ENCODE measurements at regions not wholly inside any gene's neighbourhood (a gene's known extent, or its start where the extent isn't known, plus 50 kb on each side); places are given as distances from the start of the nearest gene placed in this dataset.

GRCh38 chr4:122988696-122989095 lies 66.3 kb upstream of the NUDT6 start:
- no peak overlapping the region for H3K27ac ChIP-seq
- H3K4me2 ChIP-seq, result no peak overlapping the region
- no peak for DNase-seq (ENCODE audit: low spot score)
- H2AFZ ChIP-seq (replicated peaks), result no peak overlapping the region
- no peaks in the 10 kb centered on the region for H4K20me1 ChIP-seq (ENCODE audit: low read depth)
- H3K36me3 ChIP-seq, result peaks cover 15% of the 10 kb centered on the region
- H3K27me3 Mint-ChIP-seq (ENCODE audit: insufficient read depth, low read depth), result peaks cover 2% of the 10 kb centered on the region
- no peaks in the 10 kb centered on the region for H3K4me1 ChIP-seq
- H3F3A ChIP-seq (ENCODE audit: low read depth), result no peaks in the 10 kb centered on the region
- H3K4me3 Mint-ChIP-seq, result no peak overlapping the region
- no peaks in the 10 kb centered on the region for H3K4me1 Mint-ChIP-seq
- peaks cover 40% of the 10 kb centered on the region for H3K9me3 Mint-ChIP-seq
- TF ChIP-seq EZH2 (IDR thresholded peaks at IDR 0.05), result no peak
- no peak for TF ChIP-seq EZH2phosphoT487 (IDR thresholded peaks at IDR 0.05)
- TF ChIP-seq CTCF (IDR thresholded peaks at IDR 0.05), result no peak
- no peak overlapping the region for H3K9ac ChIP-seq
- peaks cover 17% of the 10 kb centered on the region for H3K9me3 ChIP-seq (ENCODE audit: low read depth)
- peaks cover 53% of the 10 kb centered on the region for H3K36me3 Mint-ChIP-seq
- H3K27me3 ChIP-seq, result no peaks in the 10 kb centered on the region
- no peak overlapping the region for H3K4me3 ChIP-seq
- peaks cover 15% of the 10 kb centered on the region for H3K79me2 ChIP-seq (ENCODE audit: low read depth)
- no peak overlapping the region for H3K27ac Mint-ChIP-seq

GRCh38 chr4:122990891-122991290 lies 68.5 kb upstream of the NUDT6 start:
- no peak overlapping the region for H3K9ac ChIP-seq
- no peaks in the 10 kb centered on the region for H3K27me3 ChIP-seq
- no peak for DNase-seq (ENCODE audit: low spot score)
- no peak overlapping the region for H3K27ac Mint-ChIP-seq
- peaks cover 30% of the 10 kb centered on the region for H3K9me3 Mint-ChIP-seq
- TF ChIP-seq EZH2phosphoT487 (IDR thresholded peaks at IDR 0.05) (no peak), CTCF (IDR thresholded peaks at IDR 0.05) (no peak), EZH2 (IDR thresholded peaks at IDR 0.05) (no peak)
- H3K79me2 ChIP-seq (ENCODE audit: low read depth), result peaks cover 11% of the 10 kb centered on the region
- no peaks in the 10 kb centered on the region for H3K4me1 ChIP-seq
- H3K9me3 ChIP-seq (ENCODE audit: low read depth), result peaks cover 17% of the 10 kb centered on the region
- H3K4me3 Mint-ChIP-seq, result no peak overlapping the region
- no peak overlapping the region for H3K4me3 ChIP-seq
- H3K36me3 Mint-ChIP-seq, result peaks cover 35% of the 10 kb centered on the region
- H2AFZ ChIP-seq (replicated peaks), result no peak overlapping the region
- H3K27ac ChIP-seq, result no peak overlapping the region
- no peaks in the 10 kb centered on the region for H3F3A ChIP-seq (ENCODE audit: low read depth)
- no peaks in the 10 kb centered on the region for H3K4me1 Mint-ChIP-seq
- H4K20me1 ChIP-seq (ENCODE audit: low read depth), result no peaks in the 10 kb centered on the region
- H3K36me3 ChIP-seq, result peaks cover 18% of the 10 kb centered on the region
- peaks cover 2% of the 10 kb centered on the region for H3K27me3 Mint-ChIP-seq (ENCODE audit: insufficient read depth, low read depth)
- no peak overlapping the region for H3K4me2 ChIP-seq

- no peaks in the 10 kb centered on the region for H4K20me1 ChIP-seq (ENCODE audit: low read depth)
- no peak overlapping the region for H3K4me3 Mint-ChIP-seq
- peaks cover 31% of the 10 kb centered on the region for H3K36me3 Mint-ChIP-seq
- H3K4me2 ChIP-seq, result no peak overlapping the region
- H3K4me1 ChIP-seq, result no peaks in the 10 kb centered on the region
- no peaks in the 10 kb centered on the region for H3K4me1 Mint-ChIP-seq
- TF ChIP-seq EZH2 (IDR thresholded peaks at IDR 0.05) (no peak), EZH2phosphoT487 (IDR thresholded peaks at IDR 0.05) (no peak)
- DNase-seq (ENCODE audit: low spot score), result no peak
- H3K27me3 Mint-ChIP-seq (ENCODE audit: insufficient read depth, low read depth), result peaks cover 2% of the 10 kb centered on the region
- peaks cover 4% of the 10 kb centered on the region for H3K79me2 ChIP-seq (ENCODE audit: low read depth)
- no peak overlapping the region for H3K4me3 ChIP-seq
- no peaks in the 10 kb centered on the region for H3K27me3 ChIP-seq
- H3F3A ChIP-seq (ENCODE audit: low read depth), result no peaks in the 10 kb centered on the region
- peaks cover 13% of the 10 kb centered on the region for H3K36me3 ChIP-seq
- no peak overlapping the region for H2AFZ ChIP-seq (replicated peaks)
- no peak overlapping the region for H3K27ac Mint-ChIP-seq
- no peak overlapping the region for H3K9ac ChIP-seq
- H3K9me3 Mint-ChIP-seq, result peaks cover 24% of the 10 kb centered on the region
- no peak overlapping the region for H3K27ac ChIP-seq
- peaks cover 16% of the 10 kb centered on the region for H3K9me3 ChIP-seq (ENCODE audit: low read depth)
Observed at GRCh38 chr4:122992057-122992456, 69.7 kb upstream of the NUDT6 start.

- DNase-seq (ENCODE audit: low spot score), result no peak
- Histone ChIP-seq H3K79me2 (ENCODE audit: low read depth) (no peaks in the 10 kb centered on the region), H3K4me1 (no peaks in the 10 kb centered on the region), H3F3A (ENCODE audit: low read depth) (no peaks in the 10 kb centered on the region), H3K36me3 (peaks cover 8% of the 10 kb centered on the region), H3K27ac (no peak overlapping the region), H2AFZ (replicated peaks) (no peak overlapping the region), H3K9me3 (ENCODE audit: low read depth) (peaks cover 10% of the 10 kb centered on the region), H3K27me3 (no peaks in the 10 kb centered on the region), H3K4me2 (no peak overlapping the region), H3K9ac (no peak overlapping the region), H3K4me3 (no peak overlapping the region), H4K20me1 (ENCODE audit: low read depth) (no peaks in the 10 kb centered on the region)
- Mint-ChIP-seq H3K4me3 (no peak overlapping the region), H3K27me3 (ENCODE audit: insufficient read depth, low read depth) (peaks cover 2% of the 10 kb centered on the region), H3K36me3 (peaks cover 29% of the 10 kb centered on the region), H3K27ac (no peak overlapping the region), H3K9me3 (peaks cover 19% of the 10 kb centered on the region), H3K4me1 (no peaks in the 10 kb centered on the region)
- no peak for TF ChIP-seq EZH2 (IDR thresholded peaks at IDR 0.05)
- no peak for TF ChIP-seq EZH2phosphoT487 (IDR thresholded peaks at IDR 0.05)
- no peak for TF ChIP-seq CTCF (IDR thresholded peaks at IDR 0.05)
Observed at GRCh38 chr4:122992641-122993040, 70.2 kb upstream of the NUDT6 start.

All from neural progenitor cell (in vitro differentiated cells).